Right renal pelvis (tissue), 4 donors: ENCODE measurements at regions not wholly inside any gene's neighbourhood (a gene's known extent, or its start where the extent isn't known, plus 50 kb on each side); places are given as distances from the start of the nearest gene placed in this dataset.

Experiments
- DNase-seq, 4 donors: peaks; one replicate each; pipeline ENCODE4 v3.0.0-alpha.2; 2013; ENCODE audit warnings: low read depth in 4 of 4, low spot score in 3 of 4, missing footprints in 1 of 4

DNA sequence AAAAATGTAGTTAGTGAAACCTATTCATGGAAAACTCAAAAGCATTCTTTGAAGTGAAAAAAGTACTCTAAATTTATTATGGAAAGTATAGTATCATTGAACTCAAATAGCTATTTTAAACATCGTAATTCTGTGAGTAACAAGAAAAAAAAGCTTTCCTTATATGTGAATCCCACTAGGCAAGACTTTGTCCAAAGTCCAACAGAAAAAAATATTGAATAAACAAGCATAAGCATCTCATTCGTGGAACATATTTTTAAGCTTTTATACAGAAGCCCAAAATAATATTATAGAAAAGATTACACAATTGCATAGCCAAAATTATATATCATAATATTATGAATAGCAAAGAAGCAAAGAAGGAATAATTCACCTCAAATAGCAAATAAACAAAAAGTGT, 79.4 kb upstream of the IFNE start:
- no peak for DNase-seq

GRCh38 chr9:21564175-21564574, 82.1 kb upstream of the IFNE start:
- no peak for DNase-seq

DNA sequence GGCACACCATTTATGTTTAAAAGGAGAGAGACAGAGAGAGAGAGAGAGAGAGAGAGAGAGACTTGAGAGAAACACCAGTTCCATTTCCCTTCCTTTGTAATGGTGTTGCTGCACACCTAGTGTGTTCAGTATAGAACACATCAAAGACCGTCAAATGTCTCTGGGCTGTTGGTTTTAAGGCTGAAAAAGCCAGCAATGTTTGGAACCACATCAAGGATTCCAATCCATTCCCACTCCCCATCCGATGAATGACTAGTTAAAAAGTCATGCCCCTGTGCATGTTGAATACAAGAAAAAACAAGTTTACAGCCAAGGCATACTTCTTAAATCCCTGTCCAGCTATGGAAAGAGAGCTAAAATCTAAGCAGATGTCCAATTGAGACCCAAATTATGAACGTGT, 83.0 kb upstream of the IFNE start:
- no peak for DNase-seq

DNA sequence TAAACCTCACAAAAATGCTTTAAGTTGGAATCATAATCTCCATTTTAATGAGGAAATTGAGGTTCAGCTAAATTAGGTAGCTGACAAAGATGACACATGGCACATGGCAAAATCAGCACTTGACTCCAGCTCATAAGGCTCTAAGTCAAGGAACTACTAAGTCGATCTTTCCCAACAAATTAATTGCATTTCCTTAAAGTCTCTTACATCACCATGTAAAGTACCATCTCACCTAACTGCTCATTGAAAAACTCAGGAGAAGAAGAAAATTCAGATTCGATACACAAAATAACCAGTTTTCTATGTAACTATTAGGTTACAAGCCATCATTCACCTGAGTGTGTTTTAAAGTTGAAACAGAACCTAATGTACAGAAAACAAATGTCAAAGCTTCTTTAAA, 85.8 kb upstream of the IFNE start:
- DNase-seq = no peak

DNA sequence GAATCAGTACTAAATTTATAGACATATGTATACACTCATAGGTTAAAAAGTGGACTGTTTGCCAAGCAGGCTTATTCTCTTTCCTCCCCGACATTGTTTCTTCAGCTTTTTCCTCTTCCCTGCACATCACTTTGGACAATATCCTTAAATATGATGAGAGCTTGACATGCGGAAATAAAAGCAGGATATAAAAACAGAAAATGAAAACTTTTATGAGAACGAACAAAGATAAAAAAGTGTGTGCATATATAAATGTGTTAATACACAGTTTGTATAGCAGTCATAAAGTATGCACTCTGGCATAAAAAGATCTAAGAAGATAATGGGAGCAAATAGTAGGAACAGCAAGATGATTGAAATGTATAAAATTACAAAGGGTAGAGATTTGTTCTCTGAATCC, 86.4 kb upstream of the IFNE start:
- no peak for DNase-seq

DNA sequence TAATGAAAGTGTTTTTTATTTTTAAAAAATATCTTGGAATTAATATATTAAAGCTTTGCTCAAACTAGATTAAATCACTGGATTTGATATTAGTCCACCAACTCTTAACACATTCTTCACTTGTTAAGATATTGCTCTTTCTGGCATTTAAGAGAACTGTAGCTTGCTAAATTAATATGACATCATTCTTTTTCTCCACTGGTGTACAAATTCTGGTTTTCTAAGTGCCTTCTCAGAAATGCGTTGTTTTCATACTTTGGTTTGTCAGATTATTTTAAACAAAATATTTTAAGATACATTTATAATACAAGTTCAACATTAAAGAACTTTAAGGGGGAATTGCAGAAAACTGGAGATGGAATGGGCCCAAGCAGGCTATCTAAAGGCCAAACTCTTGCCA, 87.6 kb upstream of the IFNE start:
- DNase-seq = no peak

DNA sequence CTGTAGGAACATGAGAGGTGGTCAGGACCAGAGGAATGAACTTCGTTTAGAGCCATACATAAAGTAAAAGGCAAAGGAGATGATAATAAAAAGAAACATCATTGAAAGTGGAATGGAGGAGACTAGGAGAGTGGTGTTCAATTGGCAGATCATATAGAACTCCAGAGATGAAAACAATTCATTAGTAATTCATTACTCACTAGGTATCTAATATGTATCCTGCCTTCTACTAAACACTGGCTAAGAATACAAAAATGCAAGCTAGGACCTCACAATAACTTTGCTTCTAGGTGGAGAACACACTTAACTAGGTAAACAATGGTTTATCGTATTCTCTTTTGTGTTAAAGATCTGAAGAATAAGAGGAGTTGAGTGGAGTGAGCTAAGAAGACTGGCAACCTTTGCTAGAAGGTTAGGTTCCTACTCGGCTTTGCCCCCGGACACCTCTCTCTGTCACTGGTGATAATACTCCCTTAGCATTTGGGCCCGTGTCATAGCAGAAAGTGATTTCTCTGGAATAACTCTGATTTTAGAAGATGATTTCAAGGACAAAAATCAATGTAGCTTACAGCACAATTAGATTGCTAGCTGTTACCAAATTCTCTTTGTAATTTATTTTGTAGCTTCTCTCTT, 88.6 kb upstream of the IFNE start:
- no peak for DNase-seq

- DNase-seq = no peak
These were observed 92.1 kb upstream of the IFNE start for GRCh38 chr9:21574261-21574660.

DNA sequence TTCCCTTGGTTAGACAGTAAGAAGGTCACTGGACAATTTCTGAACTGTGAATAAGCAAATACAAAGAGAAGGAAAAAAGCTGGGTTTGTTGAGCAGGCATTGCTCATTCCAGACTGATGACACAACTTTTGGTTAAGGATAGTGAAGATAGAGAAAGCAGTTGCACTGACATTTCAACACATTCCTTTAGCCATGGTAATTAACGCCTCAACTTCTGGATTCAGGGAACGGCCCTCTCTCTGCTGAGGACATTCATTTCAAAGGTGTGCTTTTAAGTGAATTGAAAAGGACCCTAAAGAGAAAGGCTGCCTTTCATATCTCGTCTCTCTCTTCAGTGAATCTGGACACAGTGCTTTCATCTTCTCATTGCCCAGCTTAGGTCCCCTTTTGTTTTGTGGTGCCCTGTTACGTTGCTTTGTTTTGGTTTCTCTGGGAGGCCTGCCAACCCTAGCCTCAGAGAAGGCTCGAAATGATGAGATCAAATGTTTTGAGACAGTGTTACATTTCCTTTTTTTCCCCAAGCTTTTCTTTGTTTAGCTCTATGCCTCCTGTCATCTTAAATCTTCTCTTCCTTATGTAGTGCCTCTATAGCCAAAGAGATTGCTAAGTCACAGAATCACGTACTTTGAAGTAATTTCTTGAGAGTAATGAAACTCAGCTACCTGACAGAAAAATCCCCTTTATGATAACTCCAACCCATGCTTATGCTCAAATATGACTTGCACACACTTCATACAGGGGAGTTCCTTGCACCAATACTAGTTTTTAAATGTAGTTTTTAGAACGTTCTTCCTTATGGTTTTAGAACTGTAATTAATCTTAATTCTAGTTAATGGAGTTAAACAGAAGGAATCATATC, 94.4 kb upstream of the IFNE start:
- DNase-seq = no peak

GRCh38 chr9:21579247-21579671, 97.1 kb upstream of the IFNE start:
- no peak for DNase-seq

DNA sequence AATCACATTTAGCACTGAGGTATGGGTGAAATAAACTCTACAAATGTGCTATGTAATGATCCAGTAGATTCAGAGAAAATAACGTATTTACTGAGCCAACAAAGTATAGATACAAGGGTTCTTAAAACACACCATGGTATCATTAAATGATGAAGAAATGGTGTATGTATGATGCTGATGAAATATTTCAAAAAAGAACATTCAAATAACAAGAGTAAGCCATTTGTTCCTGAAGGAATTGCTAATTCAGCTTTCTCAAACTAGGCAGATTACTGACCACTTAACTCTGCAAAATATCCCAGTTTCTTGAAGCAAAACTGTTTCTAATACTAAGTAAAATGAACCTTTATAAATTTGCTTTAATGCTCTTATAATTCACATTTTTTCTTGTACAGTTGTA, 97.6 kb upstream of the IFNE start:
- DNase-seq = no peak

GRCh38 chr9:21580636-21581378, 98.7 kb upstream of the IFNE start:
- no peak for DNase-seq

DNA sequence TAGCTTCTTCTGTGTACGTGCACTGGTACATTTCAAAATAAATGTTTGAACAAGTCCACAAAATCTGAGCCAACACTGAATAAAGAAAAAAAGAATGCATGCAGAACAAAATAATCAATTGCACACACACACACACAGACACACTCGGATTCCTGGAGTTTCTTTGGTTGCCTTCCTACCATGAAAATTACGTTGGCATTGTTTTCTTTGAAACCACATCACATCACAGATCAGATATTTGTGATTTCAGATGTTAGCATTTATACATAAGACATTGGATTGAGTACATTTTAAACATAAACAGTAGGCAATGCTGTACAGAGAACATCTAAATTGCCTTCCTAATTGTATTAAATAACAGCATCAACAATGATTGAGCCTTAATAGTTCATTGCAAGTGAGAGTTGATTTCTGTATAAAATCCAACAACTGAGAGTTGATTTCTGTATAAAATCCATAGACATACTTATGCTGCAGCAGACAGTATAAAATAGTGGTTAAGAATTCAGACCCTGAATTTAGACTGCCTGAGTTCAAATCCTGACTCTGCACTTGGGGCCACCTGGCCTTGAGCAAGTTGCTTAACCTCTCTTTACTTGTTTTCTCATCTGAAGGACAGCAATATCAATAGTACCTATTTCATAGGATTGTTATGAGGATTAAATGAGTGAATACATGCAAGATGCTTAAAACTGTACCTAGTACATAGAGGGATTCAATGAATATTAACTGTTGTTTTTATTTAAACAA, 101.7 kb upstream of the IFNE start:
- no peak for DNase-seq

GRCh38 chr9:21584890-21585289, 102.8 kb upstream of the IFNE start:
- DNase-seq = no peak

DNA sequence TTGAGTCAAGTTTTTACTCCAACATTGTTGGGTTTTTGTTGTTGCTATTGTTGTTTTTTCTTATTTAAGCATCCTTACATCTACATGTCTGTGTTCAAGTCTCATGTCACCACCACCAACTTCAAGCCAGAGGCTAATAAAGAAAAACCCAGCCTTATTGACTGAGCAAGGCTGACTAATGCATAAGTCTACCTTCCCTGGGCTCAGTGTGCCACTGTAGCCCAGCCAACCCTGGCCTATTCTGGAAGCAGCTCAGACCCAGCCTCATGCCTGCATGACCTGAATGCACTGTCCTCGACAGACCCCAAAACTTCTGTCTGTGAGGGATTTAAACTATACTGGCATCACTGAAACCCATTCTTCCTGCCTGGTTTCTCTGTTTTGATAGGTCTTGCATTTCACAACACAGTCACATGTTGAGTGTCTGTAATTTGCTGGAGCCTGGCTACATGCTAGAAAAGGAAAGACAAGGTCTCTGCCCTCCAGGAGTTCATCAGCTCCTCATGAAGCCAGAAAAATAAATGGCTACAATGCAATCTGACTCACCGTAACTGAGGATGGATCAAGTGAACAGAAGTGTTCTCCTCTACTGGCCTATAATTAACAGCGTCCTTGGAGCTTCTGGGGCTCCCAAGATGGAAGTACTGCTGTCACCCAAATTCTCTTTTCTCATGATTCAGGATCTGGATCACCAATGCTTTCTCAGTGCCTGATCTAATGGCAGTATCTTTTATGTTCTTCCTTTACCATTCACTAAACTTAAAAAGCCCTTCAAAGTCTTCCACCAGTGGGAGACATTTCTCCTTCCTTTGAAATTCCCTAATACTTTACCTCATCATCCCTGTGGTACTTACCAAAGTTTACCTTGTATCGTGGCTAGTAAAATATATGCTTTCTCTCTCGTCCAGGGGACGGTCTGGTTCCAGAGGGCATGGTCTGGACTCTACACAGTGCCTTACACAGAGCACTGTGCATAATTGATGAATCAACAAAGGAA, 103.9 kb upstream of the IFNE start:
- no peak for DNase-seq

- no peak for DNase-seq
These were observed 107.4 kb upstream of the IFNE start for GRCh38 chr9:21589344-21590056.

DNA sequence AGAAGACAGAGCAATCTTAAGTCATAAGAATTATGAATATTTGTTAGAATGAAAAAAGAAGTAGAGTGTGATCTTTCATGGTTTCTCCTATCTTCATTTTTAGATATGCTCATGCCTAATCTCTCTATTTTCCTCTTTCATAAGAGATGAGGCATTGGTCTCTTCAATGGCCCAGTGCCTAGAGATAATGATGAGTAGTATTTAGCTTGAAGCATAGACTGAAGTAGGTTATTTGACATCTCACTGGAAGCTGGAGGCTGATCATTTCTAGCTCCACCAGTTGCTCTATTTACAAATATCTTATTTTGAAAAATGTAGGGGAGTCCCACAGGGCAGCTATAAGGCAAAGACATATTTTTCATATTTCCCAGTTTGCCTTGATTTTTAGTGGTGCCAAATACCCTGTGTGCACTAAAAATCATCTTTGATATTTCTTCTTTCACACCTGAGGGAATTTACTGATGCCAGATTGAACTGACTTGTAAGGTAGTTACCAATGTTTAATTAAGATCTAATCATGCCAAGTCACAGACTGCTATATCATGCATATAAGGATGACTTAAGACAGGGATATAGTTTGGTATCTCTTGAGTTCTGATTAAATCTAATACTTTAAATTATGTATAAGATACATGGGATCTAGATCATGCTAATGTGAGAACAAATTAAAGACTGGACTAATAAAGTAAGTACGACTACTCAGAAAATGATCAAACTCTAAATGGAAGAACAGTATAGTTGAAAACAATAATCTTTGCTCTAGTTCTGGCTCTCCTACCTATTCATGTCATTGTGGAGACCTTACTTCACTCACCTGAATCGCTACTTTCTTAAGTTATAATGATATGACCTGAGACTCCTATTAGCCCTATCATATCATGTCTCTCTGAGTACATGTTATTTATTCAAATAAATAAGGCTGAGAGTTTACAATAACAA, 108.2 kb upstream of the IFNE start:
- no peak for DNase-seq
